ENCODE measurements at regions not wholly inside any gene's neighbourhood (a gene's known extent, or its start where the extent isn't known, plus 50 kb on each side); places are given as distances from the start of the nearest gene placed in this dataset.

- DNase-seq (ENCODE audit: low read depth, low spot score) (no peak), FAIRE-seq (no peak), ATAC-seq (no peak)
- no peaks in the 10 kb centered on the region for H3K4me1 ChIP-seq (ENCODE audit: control insufficient read depth, insufficient read depth, low read length)
- intact Hi-C loops (cut with micrococcal nuclease; ENCODE audit: unreplicated experiment) (no loop called here), in situ Hi-C loops (cut with MboI) (no loop called here)
- no TSS peak for BruUV-seq (replicated peaks)
- ChIA-PET SMC1A (ENCODE audit: uncharacterized antibody, unreplicated experiment) (no interaction called here), RAD21 (ENCODE audit: unreplicated experiment) (no interaction called here), POLR2A (no interaction called here), CTCF (no interaction called here)
- no peaks in the 10 kb centered on the region for H3K79me2 ChIP-seq (ENCODE audit: control insufficient read depth, insufficient read depth, low read length)
- H3K36me3 ChIP-seq (ENCODE audit: control insufficient read depth in 2 of 2, insufficient read depth in 2 of 2, low read length in 1 of 2): no peaks in the 10 kb centered on the region
- no peak overlapping the region for H3K9ac ChIP-seq (ENCODE audit: control insufficient read depth, insufficient read depth, low read length)
- H3K4me2 ChIP-seq (ENCODE audit: control insufficient read depth, insufficient read depth): no peak overlapping the region
- TF ChIP-seq CREB1 (IDR thresholded peaks at IDR 0.05; ENCODE audit: low read depth) (no peak), RAD21 (IDR thresholded peaks at IDR 0.05; ENCODE audit: insufficient read depth, low read depth, low read length) (no peak), ASH2L (IDR thresholded peaks at IDR 0.05; ENCODE audit: borderline replicate concordance, low read depth) (no peak), FOXM1 (IDR thresholded peaks at IDR 0.05; ENCODE audit: low read depth, low read length) (no peak), ZNF274 (IDR thresholded peaks at IDR 0.05; ENCODE audit: insufficient read depth, insufficient read length) (no peak), MLLT1 (IDR thresholded peaks at IDR 0.05) (no peak), ELK1 (IDR thresholded peaks at IDR 0.05; ENCODE audit: low read depth, low read length) (no peak), ZNF24 (IDR thresholded peaks at IDR 0.05) (no peak), SP1 (IDR thresholded peaks at IDR 0.05; ENCODE audit: low read depth, low read length) (no peak), TCF3 (IDR thresholded peaks at IDR 0.05; ENCODE audit: borderline replicate concordance, insufficient read depth, low read depth, low read length) (no peak), BRCA1 (IDR thresholded peaks at IDR 0.05; ENCODE audit: low read depth, low read length) (no peak), NFIC (IDR thresholded peaks at IDR 0.05; ENCODE audit: low read depth, low read length) (no peak), NFYA (IDR thresholded peaks at IDR 0.05; ENCODE audit: borderline replicate concordance, low read depth, low read length) (no peak), CEBPZ (IDR thresholded peaks at IDR 0.05; ENCODE audit: low read depth, low read length) (no peak), E4F1 (IDR thresholded peaks at IDR 0.05; ENCODE audit: borderline replicate concordance, partially characterized antibody) (no peak)
- H3K9me3 ChIP-seq (replicated peaks; ENCODE audit: control insufficient read depth, insufficient read depth, low read length): no peaks in the 10 kb centered on the region
- H3K4me3 ChIP-seq: no peak overlapping the region
- 32% methylated on average over 16 of the region's 16 CpGs for WGBS (ENCODE audit: insufficient coverage, insufficient replicate concordance, low lambda C conversion rate, missing lambda C conversion rate)
- no peak overlapping the region for H2AFZ ChIP-seq (ENCODE audit: control insufficient read depth, low read depth, low read length)
- H4K20me1 ChIP-seq (ENCODE audit: control insufficient read depth, insufficient read depth): no peaks in the 10 kb centered on the region
- H3K27me3 ChIP-seq (replicated peaks in 1 of 2; ENCODE audit: control insufficient read depth in 2 of 2, insufficient read depth in 2 of 2, low read length in 1 of 2): no peaks in the 10 kb centered on the region; a peak in 1 of 4 replicates
- H3K27ac ChIP-seq (ENCODE audit: control insufficient read depth, insufficient read depth): no peak overlapping the region
Measured at GRCh38 chr20:57849521-57850215, 139.9 kb upstream of the PMEPA1 start.

Measured in GM12878 (cell line).